Endothelial cell of umbilical vein (primary cell): ENCODE measurements at regions not wholly inside any gene's neighbourhood (a gene's known extent, or its start where the extent isn't known, plus 50 kb on each side); places are given as distances from the start of the nearest gene placed in this dataset.

ENCODE experiments used
- BruUV-seq: library from RNA; stranded (reverse); fragments of 400-500 nt; replicated peaks from 2 replicates; lab custom pipeline; 2021; lab: Mats Ljungman, UMichigan
- CTCF ChIA-PET: fragments of 300-600, 350-600 bp; sonication (Branson Sonifier 250); formaldehyde crosslinking; loops from one replicate; lab custom pipeline; 2021; ENCODE audit warnings: antibody characterized with exemption, inconsistent platforms; lab: Charles Lee
- POLR2A ChIA-PET: fragments of 300-600, 350-600 bp; sonication (Branson Sonifier 250); formaldehyde crosslinking; loops from one replicate; lab custom pipeline; 2021; ENCODE audit warnings: antibody characterized with exemption, inconsistent platforms; lab: Charles Lee
- DNase-seq: peaks from one replicate; pipeline ENCODE4 v3.0.0-alpha.2; 2011; ENCODE audit warnings: low read depth, low spot score
- FAIRE-seq: peaks from 2 replicates; lab custom pipeline; 2011; peaks lifted over from hg19 to GRCh38; lab: Jason Lieb, UNC
- H2AFZ ChIP-seq: 2 replicates; pipeline ENCODE4 v1.6.0; 2012; ENCODE audit warnings: low read depth, low read length, control low read depth, inconsistent platforms
- H3K27ac ChIP-seq: 2 replicates; pipeline ENCODE4 v1.5.1; 2011; ENCODE audit warnings: low read depth, mild to moderate bottlenecking, control low read depth, low read length, moderate library complexity; ENCODE audit not compliant: insufficient read depth
- H3K27me3 ChIP-seq, 2 experiments: 2 replicates each; pipeline versions ENCODE4 v1.6.0 to v1.6.1; 2011; ENCODE audit warnings: low read length in 2 of 2, mixed read lengths in 1 of 2; ENCODE audit not compliant: control insufficient read depth in 2 of 2, insufficient read depth in 2 of 2
- H3K36me3 ChIP-seq, 2 experiments: 2 replicates in 1 of 2; 3 replicates in 1 of 2; pipeline ENCODE4 v1.5.1; 2011; ENCODE audit warnings: low read length in 2 of 2, mild to moderate bottlenecking in 1 of 2, moderate library complexity in 1 of 2; ENCODE audit not compliant: control insufficient read depth in 2 of 2, insufficient read depth in 2 of 2; ENCODE audit errors: extremely low read depth in 1 of 2
- H3K4me1 ChIP-seq: 3 replicates; pipeline ENCODE4 v1.5.1; 2011; ENCODE audit warnings: mild to moderate bottlenecking, low read length; ENCODE audit not compliant: control insufficient read depth, insufficient read depth; ENCODE audit errors: extremely low read depth
- H3K4me2 ChIP-seq: 2 replicates; pipeline ENCODE4 v1.6.1; 2011; ENCODE audit warnings: low read length, control low read depth, mixed read lengths; ENCODE audit not compliant: insufficient read depth
- H3K4me3 ChIP-seq, 3 experiments: fragments of 200-600 bp in 1 of 3; sonication (generic), shearing (Covaris generic) in 1 of 3; replicated peaks in 1 of 3; 2 replicates each; pipeline ENCODE4 v1.5.1; 2011 to 2016; ENCODE audit warnings: control low read depth in 3 of 3, low read length in 3 of 3, mild to moderate bottlenecking in 2 of 3, inconsistent platforms in 1 of 3, low read depth in 1 of 3, moderate library complexity in 1 of 3; ENCODE audit not compliant: insufficient read depth in 1 of 3
- H3K79me2 ChIP-seq: 2 replicates; pipeline ENCODE4 v1.6.0; 2012; ENCODE audit warnings: low read length, inconsistent platforms; ENCODE audit not compliant: control insufficient read depth, insufficient read depth
- H3K9ac ChIP-seq: replicated peaks from 2 replicates; pipeline ENCODE3; 2011; ENCODE audit warnings: low read length, control low read depth; ENCODE audit not compliant: insufficient read depth; ENCODE audit errors: extremely low read depth
- H3K9me1 ChIP-seq: replicated peaks from 3 replicates; pipeline ENCODE4 v1.6.0; 2011; ENCODE audit warnings: mild to moderate bottlenecking, low read length; ENCODE audit not compliant: control insufficient read depth, insufficient read depth; ENCODE audit errors: extremely low read depth
- H3K9me3 ChIP-seq: replicated peaks from 2 replicates; pipeline ENCODE4 v1.5.1; 2012; ENCODE audit warnings: low read length, inconsistent platforms; ENCODE audit not compliant: control insufficient read depth, insufficient read depth
- H4K20me1 ChIP-seq: replicated peaks from 2 replicates; pipeline ENCODE3; 2011; ENCODE audit warnings: mild to moderate bottlenecking, low read length; ENCODE audit not compliant: control insufficient read depth, insufficient read depth; ENCODE audit errors: extremely low read depth
- EZH2 ChIP-seq: IDR thresholded peaks from 2 replicates; pipeline ENCODE4 v1.6.1; 2012; ENCODE audit warnings: borderline replicate concordance, low read depth, mild to moderate bottlenecking, moderate library complexity, low read length, inconsistent platforms; ENCODE audit not compliant: severe bottlenecking
- FOS ChIP-seq: IDR thresholded peaks from 2 replicates; pipeline ENCODE4 v1.6.1; 2011; ENCODE audit warnings: mild to moderate bottlenecking, low read length, moderate library complexity, borderline replicate concordance; ENCODE audit not compliant: insufficient read depth
- GATA2 ChIP-seq: IDR thresholded peaks from 2 replicates; pipeline ENCODE4 v1.7.0; 2011; ENCODE audit warnings: low read depth, mild to moderate bottlenecking, moderate library complexity, mixed read lengths, low read length; ENCODE audit not compliant: insufficient read length, insufficient read depth
- JUN ChIP-seq: IDR thresholded peaks from 2 replicates; pipeline ENCODE4 v1.6.1; 2011; ENCODE audit warnings: borderline replicate concordance, low read depth; ENCODE audit not compliant: insufficient read length, insufficient read depth
- MYC ChIP-seq: IDR thresholded peaks from one replicate; pipeline ENCODE4 v1.6.1; 2011; ENCODE audit warnings: mild to moderate bottlenecking, low read depth, low read length
- POLR2A ChIP-seq: IDR thresholded peaks from 2 replicates; pipeline ENCODE4 v1.6.1; 2012; ENCODE audit warnings: low read depth, mild to moderate bottlenecking, control low read depth, low read length
- POLR2AphosphoS5 ChIP-seq: IDR thresholded peaks from 2 replicates; pipeline ENCODE4 v1.6.1; 2012; ENCODE audit warnings: low read depth, mild to moderate bottlenecking, control low read depth, low read length, moderate library complexity; ENCODE audit not compliant: insufficient read depth
- dilution Hi-C: fragments of 300-500 bp; cut with MboI; formaldehyde crosslinking; loops from one replicate; pipeline ENCODE4 v1.15.0; 2019; ENCODE audit warnings: low sequenced_read_pairs; ENCODE audit not compliant: extremely low pct_ligation_motif_present
- intact Hi-C: fragments of 100-400 bp; cut with micrococcal nuclease; formaldehyde crosslinking; loops from one replicate; pipeline ENCODE4 v1.10.0; 2022
- TF ChIP-seq, protein P1 (sequence below): IDR thresholded peaks from 2 replicates; pipeline ENCODE4 v1.6.1; 2011; ENCODE audit not compliant: insufficient read depth, insufficient read length
- TF ChIP-seq, protein P2 (sequence below), 2 donors: IDR thresholded peaks; 1 replicate in 1 of 2; 2 replicates in 1 of 2; pipeline ENCODE4 v1.5.1; 2011; ENCODE audit warnings: low read length in 2 of 2, mild to moderate bottlenecking in 2 of 2, moderate library complexity in 2 of 2, control low read depth in 1 of 2, inconsistent platforms in 1 of 2, low read depth in 1 of 2; ENCODE audit not compliant: insufficient read depth in 1 of 2; ENCODE audit errors: extremely low read depth in 1 of 2

DNA sequence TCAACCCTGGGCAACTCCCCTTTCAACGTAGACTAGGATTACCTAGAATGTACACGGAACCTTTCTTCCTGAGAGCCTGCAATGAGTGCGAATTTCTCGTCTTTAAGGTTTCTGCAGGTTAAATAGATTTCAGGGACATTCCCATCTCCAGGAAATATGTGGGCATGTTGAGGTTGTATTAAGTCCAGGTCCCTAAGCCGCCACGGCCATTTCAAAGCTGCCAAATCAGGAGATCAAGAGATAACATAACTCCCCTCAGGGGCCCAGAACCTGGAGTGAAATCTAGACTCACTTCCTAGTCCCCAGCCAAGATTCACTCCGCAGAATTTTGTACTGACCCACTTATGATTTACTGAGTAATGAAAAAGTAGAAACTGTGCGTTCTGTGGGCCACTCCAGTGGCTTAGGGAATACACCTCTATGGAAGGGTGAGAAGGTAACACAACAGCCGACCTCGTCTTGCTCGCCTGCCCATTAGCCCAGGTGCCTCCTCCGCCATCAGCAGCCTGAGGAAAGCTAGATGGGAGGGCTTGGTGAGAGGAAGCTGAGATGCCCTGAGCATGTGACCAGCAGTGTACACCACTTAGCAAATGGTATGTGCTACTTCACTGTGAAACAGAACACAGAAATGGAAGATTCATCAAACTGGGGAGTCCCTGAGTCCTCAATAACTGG, 98.5 kb upstream of the SOX1 start:
- TF ChIP-seq, protein P1, sequence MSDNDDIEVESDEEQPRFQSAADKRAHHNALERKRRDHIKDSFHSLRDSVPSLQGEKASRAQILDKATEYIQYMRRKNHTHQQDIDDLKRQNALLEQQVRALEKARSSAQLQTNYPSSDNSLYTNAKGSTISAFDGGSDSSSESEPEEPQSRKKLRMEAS, result no peak
- TF ChIP-seq POLR2AphosphoS5 (no peak), FOS (no peak), MYC (no peak), POLR2A (no peak), GATA2 (no peak), JUN (no peak), EZH2 (no peak)
- TF ChIP-seq, protein P2, sequence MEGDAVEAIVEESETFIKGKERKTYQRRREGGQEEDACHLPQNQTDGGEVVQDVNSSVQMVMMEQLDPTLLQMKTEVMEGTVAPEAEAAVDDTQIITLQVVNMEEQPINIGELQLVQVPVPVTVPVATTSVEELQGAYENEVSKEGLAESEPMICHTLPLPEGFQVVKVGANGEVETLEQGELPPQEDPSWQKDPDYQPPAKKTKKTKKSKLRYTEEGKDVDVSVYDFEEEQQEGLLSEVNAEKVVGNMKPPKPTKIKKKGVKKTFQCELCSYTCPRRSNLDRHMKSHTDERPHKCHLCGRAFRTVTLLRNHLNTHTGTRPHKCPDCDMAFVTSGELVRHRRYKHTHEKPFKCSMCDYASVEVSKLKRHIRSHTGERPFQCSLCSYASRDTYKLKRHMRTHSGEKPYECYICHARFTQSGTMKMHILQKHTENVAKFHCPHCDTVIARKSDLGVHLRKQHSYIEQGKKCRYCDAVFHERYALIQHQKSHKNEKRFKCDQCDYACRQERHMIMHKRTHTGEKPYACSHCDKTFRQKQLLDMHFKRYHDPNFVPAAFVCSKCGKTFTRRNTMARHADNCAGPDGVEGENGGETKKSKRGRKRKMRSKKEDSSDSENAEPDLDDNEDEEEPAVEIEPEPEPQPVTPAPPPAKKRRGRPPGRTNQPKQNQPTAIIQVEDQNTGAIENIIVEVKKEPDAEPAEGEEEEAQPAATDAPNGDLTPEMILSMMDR (IDR thresholded peaks at IDR 0.05; ENCODE audit: extremely low read depth in 1 of 2, insufficient read depth in 1 of 2, low read depth in 1 of 2, low read length in 2 of 2), result no peak
- Histone ChIP-seq H3K9ac (no peak overlapping the region), H3K9me1 (no peaks in the 10 kb centered on the region), H3K27ac (no peak overlapping the region), H2AFZ (no peak overlapping the region), H3K9me3 (peaks cover 4% of the 10 kb centered on the region), H3K4me1 (no peaks in the 10 kb centered on the region), H3K4me2 (no peak overlapping the region), H4K20me1 (no peaks in the 10 kb centered on the region), H3K79me2 (no peaks in the 10 kb centered on the region), H3K27me3 (no peaks in the 10 kb centered on the region), H3K36me3 (no peaks in the 10 kb centered on the region), H3K4me3 (no peak overlapping the region)
- no TSS peak for BruUV-seq
- DNase-seq (no peak), FAIRE-seq (no peak)
- intact Hi-C loops, result no loop called here
- dilution Hi-C loops, result no loop called here
- POLR2A ChIA-PET, result no interaction called here
- CTCF ChIA-PET, result no interaction called here
